ENCODE measurements at regions not wholly inside any gene's neighbourhood (a gene's known extent, or its start where the extent isn't known, plus 50 kb on each side); places are given as distances from the start of the nearest gene placed in this dataset.

DNA sequence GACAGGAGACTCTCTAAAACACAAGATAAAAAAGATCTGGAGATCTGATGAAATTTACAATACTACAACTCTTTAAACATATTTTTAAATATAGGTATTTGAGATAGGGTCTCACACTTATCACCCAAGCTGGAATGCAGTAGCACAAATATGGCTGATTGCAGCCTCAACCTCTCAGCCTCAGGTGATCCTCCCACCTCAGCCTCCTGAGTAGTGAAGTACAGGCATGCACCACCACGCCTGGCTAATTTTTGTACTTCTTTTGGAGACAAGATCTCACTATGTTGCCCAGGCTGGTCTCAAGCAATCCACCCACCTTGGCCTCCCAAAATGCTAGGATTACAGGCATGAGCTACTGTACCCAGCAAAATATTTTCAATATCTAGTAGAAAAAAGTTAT, 170.0 kb upstream of the NR5A2 start:
- Histone ChIP-seq H3F3A (ENCODE audit: insufficient read depth, low read length, poor library complexity, severe bottlenecking) (no peaks in the 10 kb centered on the region), H3K79me2 (replicated peaks; ENCODE audit: insufficient read depth, low read length) (no peaks in the 10 kb centered on the region), H4K20me1 (ENCODE audit: insufficient read depth) (no peaks in the 10 kb centered on the region), H3K36me3 (ENCODE audit: insufficient read depth, low read length) (no peaks in the 10 kb centered on the region), H3K27me3 (ENCODE audit: insufficient read depth, low read depth, low read length) (no peaks in the 10 kb centered on the region), H3K4me3 (ENCODE audit: low read length) (no peak overlapping the region), H3K9me3 (ENCODE audit: low read length) (no peaks in the 10 kb centered on the region), H3K4me2 (ENCODE audit: low read length) (no peak overlapping the region), H2AFZ (ENCODE audit: low read depth, low read length) (no peak overlapping the region), H3K9ac (ENCODE audit: low read length) (no peak overlapping the region), H3K9me2 (ENCODE audit: insufficient read depth, low read length) (no peaks in the 10 kb centered on the region), H3K27ac (ENCODE audit: low read length) (no peak overlapping the region)
- TF ChIP-seq RAD21 (conservative IDR thresholded peaks at IDR 0.05), result no peak
- no peak for TF ChIP-seq EZH2 (IDR thresholded peaks at IDR 0.05; ENCODE audit: borderline replicate concordance, insufficient read depth, low read length, poor library complexity, severe bottlenecking)
- no peak for TF ChIP-seq POLR2AphosphoS5 (IDR thresholded peaks at IDR 0.05)
- no peak for TF ChIP-seq TAF1 (IDR thresholded peaks at IDR 0.05; ENCODE audit: low read depth)
- no peak for TF ChIP-seq SMC3 (conservative IDR thresholded peaks at IDR 0.05; ENCODE audit: poor library complexity)
- TF ChIP-seq, protein P1, sequence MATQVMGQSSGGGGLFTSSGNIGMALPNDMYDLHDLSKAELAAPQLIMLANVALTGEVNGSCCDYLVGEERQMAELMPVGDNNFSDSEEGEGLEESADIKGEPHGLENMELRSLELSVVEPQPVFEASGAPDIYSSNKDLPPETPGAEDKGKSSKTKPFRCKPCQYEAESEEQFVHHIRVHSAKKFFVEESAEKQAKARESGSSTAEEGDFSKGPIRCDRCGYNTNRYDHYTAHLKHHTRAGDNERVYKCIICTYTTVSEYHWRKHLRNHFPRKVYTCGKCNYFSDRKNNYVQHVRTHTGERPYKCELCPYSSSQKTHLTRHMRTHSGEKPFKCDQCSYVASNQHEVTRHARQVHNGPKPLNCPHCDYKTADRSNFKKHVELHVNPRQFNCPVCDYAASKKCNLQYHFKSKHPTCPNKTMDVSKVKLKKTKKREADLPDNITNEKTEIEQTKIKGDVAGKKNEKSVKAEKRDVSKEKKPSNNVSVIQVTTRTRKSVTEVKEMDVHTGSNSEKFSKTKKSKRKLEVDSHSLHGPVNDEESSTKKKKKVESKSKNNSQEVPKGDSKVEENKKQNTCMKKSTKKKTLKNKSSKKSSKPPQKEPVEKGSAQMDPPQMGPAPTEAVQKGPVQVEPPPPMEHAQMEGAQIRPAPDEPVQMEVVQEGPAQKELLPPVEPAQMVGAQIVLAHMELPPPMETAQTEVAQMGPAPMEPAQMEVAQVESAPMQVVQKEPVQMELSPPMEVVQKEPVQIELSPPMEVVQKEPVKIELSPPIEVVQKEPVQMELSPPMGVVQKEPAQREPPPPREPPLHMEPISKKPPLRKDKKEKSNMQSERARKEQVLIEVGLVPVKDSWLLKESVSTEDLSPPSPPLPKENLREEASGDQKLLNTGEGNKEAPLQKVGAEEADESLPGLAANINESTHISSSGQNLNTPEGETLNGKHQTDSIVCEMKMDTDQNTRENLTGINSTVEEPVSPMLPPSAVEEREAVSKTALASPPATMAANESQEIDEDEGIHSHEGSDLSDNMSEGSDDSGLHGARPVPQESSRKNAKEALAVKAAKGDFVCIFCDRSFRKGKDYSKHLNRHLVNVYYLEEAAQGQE (IDR thresholded peaks at IDR 0.05; ENCODE audit: borderline replicate concordance), result no peak
- no peak for TF ChIP-seq EP300 (conservative IDR thresholded peaks at IDR 0.05; ENCODE audit: poor library complexity, severe bottlenecking)
- TF ChIP-seq, protein P2, sequence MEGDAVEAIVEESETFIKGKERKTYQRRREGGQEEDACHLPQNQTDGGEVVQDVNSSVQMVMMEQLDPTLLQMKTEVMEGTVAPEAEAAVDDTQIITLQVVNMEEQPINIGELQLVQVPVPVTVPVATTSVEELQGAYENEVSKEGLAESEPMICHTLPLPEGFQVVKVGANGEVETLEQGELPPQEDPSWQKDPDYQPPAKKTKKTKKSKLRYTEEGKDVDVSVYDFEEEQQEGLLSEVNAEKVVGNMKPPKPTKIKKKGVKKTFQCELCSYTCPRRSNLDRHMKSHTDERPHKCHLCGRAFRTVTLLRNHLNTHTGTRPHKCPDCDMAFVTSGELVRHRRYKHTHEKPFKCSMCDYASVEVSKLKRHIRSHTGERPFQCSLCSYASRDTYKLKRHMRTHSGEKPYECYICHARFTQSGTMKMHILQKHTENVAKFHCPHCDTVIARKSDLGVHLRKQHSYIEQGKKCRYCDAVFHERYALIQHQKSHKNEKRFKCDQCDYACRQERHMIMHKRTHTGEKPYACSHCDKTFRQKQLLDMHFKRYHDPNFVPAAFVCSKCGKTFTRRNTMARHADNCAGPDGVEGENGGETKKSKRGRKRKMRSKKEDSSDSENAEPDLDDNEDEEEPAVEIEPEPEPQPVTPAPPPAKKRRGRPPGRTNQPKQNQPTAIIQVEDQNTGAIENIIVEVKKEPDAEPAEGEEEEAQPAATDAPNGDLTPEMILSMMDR (IDR thresholded peaks at IDR 0.05; ENCODE audit: poor library complexity, severe bottlenecking), result no peak
- no peak for TF ChIP-seq MXI1 (conservative IDR thresholded peaks at IDR 0.05; ENCODE audit: poor library complexity, severe bottlenecking)

DNA sequence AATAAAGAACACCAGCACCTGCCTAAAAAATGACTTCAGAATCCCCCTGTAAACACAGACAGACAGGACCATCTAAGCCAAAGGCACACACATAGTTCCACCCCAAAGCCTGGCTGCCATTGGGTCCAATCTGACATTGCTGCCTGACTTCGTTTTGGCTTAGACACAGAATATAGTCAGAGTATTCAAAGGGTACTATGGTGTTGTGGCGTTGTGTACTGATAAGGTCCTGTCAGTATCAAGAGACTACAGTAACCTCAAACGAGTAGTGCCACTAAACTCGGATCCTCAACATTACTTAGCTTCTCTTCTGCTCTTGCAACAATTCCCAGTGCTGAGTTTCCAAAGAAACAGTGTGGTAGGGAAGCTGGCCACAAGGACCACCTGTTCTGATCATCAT, 169.3 kb upstream of the NR5A2 start:
- TF ChIP-seq RAD21 (conservative IDR thresholded peaks at IDR 0.05), result no peak
- TF ChIP-seq EZH2 (IDR thresholded peaks at IDR 0.05; ENCODE audit: borderline replicate concordance, insufficient read depth, low read length, poor library complexity, severe bottlenecking), result no peak
- no peak for TF ChIP-seq TAF1 (IDR thresholded peaks at IDR 0.05; ENCODE audit: low read depth)
- TF ChIP-seq MXI1 (conservative IDR thresholded peaks at IDR 0.05; ENCODE audit: poor library complexity, severe bottlenecking), result no peak
- no peak for TF ChIP-seq EP300 (conservative IDR thresholded peaks at IDR 0.05; ENCODE audit: poor library complexity, severe bottlenecking)
- no peak for TF ChIP-seq SMC3 (conservative IDR thresholded peaks at IDR 0.05; ENCODE audit: poor library complexity)

More for the DNA sequence above, 169.3 kb upstream of the NR5A2 start:
- Histone ChIP-seq H3K79me2 (replicated peaks; ENCODE audit: insufficient read depth, low read length) (no peaks in the 10 kb centered on the region), H3K4me2 (ENCODE audit: low read length) (no peak overlapping the region), H3K27ac (ENCODE audit: low read length) (no peak overlapping the region), H3K36me3 (ENCODE audit: insufficient read depth, low read length) (no peaks in the 10 kb centered on the region), H4K20me1 (ENCODE audit: insufficient read depth) (no peaks in the 10 kb centered on the region), H3K9ac (ENCODE audit: low read length) (no peak overlapping the region), H3K27me3 (ENCODE audit: insufficient read depth, low read depth, low read length) (no peaks in the 10 kb centered on the region), H3K4me3 (ENCODE audit: low read length) (no peak overlapping the region), H3F3A (ENCODE audit: insufficient read depth, low read length, poor library complexity, severe bottlenecking) (no peaks in the 10 kb centered on the region), H3K9me3 (ENCODE audit: low read length) (no peaks in the 10 kb centered on the region), H2AFZ (ENCODE audit: low read depth, low read length) (no peak overlapping the region), H3K9me2 (ENCODE audit: insufficient read depth, low read length) (no peaks in the 10 kb centered on the region)

Data from neural cell (in vitro differentiated cells).